GM19467 (cell line): ENCODE measurements at regions not wholly inside any gene's neighbourhood (a gene's known extent, or its start where the extent isn't known, plus 50 kb on each side); places are given as distances from the start of the nearest gene placed in this dataset.

Experiments used
- ATAC-seq: cut with Tn5 transposase; IDR thresholded peaks from one replicate; pipeline ENCODE4 v1.9.1; 2021; ENCODE audit warnings: mild to moderate bottlenecking, moderate library complexity; ENCODE audit not compliant: unreplicated experiment

GRCh38 chr2:43088143-43089073 is 138.0 kb downstream of the ZFP36L2 start:
- ATAC-seq: no peak

- ATAC-seq: no peak
Measured at GRCh38 chr2:43087413-43087812, 139.0 kb downstream of the ZFP36L2 start.

GRCh38 chr2:43086451-43087221 is 139.8 kb downstream of the ZFP36L2 start:
- no peak for ATAC-seq

- no peak for ATAC-seq
Measured at GRCh38 chr2:43085929-43086328, 140.5 kb downstream of the ZFP36L2 start.

- ATAC-seq: no peak
Measured at GRCh38 chr2:43085505-43085904, 140.9 kb downstream of the ZFP36L2 start.

- ATAC-seq: no peak
Measured at GRCh38 chr2:43084699-43085091, 141.7 kb downstream of the ZFP36L2 start.

GRCh38 chr2:43083710-43084698 is 142.4 kb downstream of the ZFP36L2 start:
- no peak for ATAC-seq

GRCh38 chr2:43082903-43083677 is 143.3 kb downstream of the ZFP36L2 start:
- no peak for ATAC-seq

- ATAC-seq: no peak
Measured at GRCh38 chr2:43082111-43082894, 144.1 kb downstream of the ZFP36L2 start.

- no peak for ATAC-seq
Measured at GRCh38 chr2:43081131-43081765, 145.2 kb downstream of the ZFP36L2 start.

- no peak for ATAC-seq
Measured at GRCh38 chr2:43080571-43081021, 145.8 kb downstream of the ZFP36L2 start.

GRCh38 chr2:43078781-43079755 is 147.3 kb downstream of the ZFP36L2 start:
- no peak for ATAC-seq

- ATAC-seq: no peak
Measured at GRCh38 chr2:43078301-43078700, 148.1 kb downstream of the ZFP36L2 start.

GRCh38 chr2:43077876-43078275 is 148.5 kb downstream of the ZFP36L2 start:
- no peak for ATAC-seq

GRCh38 chr2:43076676-43077075 is 149.7 kb downstream of the ZFP36L2 start:
- no peak for ATAC-seq

GRCh38 chr2:43075811-43076585 is 150.4 kb downstream of the ZFP36L2 start:
- ATAC-seq: no peak
